ENCODE measurements at regions not wholly inside any gene's neighbourhood (a gene's known extent, or its start where the extent isn't known, plus 50 kb on each side); places are given as distances from the start of the nearest gene placed in this dataset.

DNA sequence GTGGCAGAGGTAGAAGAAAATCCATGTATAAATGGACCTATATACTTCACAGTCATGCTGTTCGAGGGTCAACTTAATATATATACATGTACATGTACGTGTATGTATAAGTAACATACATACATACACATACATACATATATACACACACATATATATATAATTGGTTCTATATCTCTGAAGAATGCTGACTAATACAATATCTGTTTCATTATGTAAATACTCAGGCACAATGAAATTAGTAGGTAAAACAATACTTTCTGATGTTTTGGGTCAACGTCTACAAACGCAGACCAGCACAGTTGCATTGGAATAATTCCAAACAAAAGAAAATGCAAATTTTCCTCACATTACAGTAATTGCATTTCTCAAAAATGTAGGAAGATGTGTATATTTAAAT is 202.7 kb upstream of the DAAM1 start (continued):
- TF ChIP-seq, protein P1, sequence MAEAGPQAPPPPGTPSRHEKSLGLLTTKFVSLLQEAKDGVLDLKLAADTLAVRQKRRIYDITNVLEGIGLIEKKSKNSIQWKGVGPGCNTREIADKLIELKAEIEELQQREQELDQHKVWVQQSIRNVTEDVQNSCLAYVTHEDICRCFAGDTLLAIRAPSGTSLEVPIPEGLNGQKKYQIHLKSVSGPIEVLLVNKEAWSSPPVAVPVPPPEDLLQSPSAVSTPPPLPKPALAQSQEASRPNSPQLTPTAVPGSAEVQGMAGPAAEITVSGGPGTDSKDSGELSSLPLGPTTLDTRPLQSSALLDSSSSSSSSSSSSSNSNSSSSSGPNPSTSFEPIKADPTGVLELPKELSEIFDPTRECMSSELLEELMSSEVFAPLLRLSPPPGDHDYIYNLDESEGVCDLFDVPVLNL (IDR thresholded peaks at IDR 0.05; ENCODE audit: low read depth, low read length): no peak
- no peak for TF ChIP-seq NFYB (IDR thresholded peaks at IDR 0.05; ENCODE audit: insufficient read depth, low read depth, low read length)
- TF ChIP-seq HDAC2 (IDR thresholded peaks at IDR 0.05): no peak
- no peak for TF ChIP-seq FOS (IDR thresholded peaks at IDR 0.05; ENCODE audit: borderline replicate concordance, extremely low read depth, insufficient read length)
- TF ChIP-seq TCF3 (IDR thresholded peaks at IDR 0.05; ENCODE audit: borderline replicate concordance, insufficient read depth, low read depth, low read length): no peak
- no peak for TF ChIP-seq CEBPB (IDR thresholded peaks at IDR 0.05; ENCODE audit: borderline replicate concordance in 1 of 2, low read depth in 2 of 2, low read length in 2 of 2)

DNA sequence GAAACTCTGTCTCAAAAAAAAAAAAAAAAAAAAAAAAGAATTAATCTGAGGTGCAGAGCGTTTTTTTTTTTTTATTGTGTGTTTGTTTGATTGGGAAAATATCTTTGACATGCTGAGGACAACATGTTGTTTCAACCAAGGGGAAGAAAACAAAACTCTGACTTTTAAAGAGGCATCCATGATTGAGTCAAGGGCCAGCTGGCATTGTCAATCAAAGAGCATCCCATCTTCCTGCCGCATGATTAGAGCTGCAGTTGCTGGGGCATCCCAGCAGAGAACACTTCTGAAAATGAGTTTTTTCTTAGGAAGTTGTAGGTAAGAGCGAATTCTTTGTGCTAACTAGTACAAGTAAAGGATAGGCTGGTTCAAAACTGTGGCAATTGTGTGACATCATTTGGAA is 200.9 kb upstream of the DAAM1 start:
- Histone ChIP-seq H3K36me3 (ENCODE audit: control insufficient read depth in 2 of 2, insufficient read depth in 2 of 2, low read length in 1 of 2) (no peaks in the 10 kb centered on the region), H3K79me2 (ENCODE audit: control insufficient read depth, insufficient read depth, low read length) (no peaks in the 10 kb centered on the region), H3K4me2 (ENCODE audit: control insufficient read depth, insufficient read depth) (no peak overlapping the region), H3K27ac (ENCODE audit: control insufficient read depth, insufficient read depth) (no peak overlapping the region), H3K27me3 (replicated peaks in 1 of 2; ENCODE audit: control insufficient read depth in 2 of 2, insufficient read depth in 2 of 2, low read length in 1 of 2) (no peaks in the 10 kb centered on the region), H3K4me3 (no peak overlapping the region), H4K20me1 (ENCODE audit: control insufficient read depth, insufficient read depth) (no peaks in the 10 kb centered on the region), H3K9ac (ENCODE audit: control insufficient read depth, insufficient read depth, low read length) (no peak overlapping the region), H2AFZ (ENCODE audit: control insufficient read depth, low read depth, low read length) (no peak overlapping the region), H3K4me1 (ENCODE audit: control insufficient read depth, insufficient read depth, low read length) (no peaks in the 10 kb centered on the region), H3K9me3 (replicated peaks; ENCODE audit: control insufficient read depth, insufficient read depth, low read length) (no peaks in the 10 kb centered on the region; the same call in 2 of the 3 replicates)
- DNase-seq (ENCODE audit: low read depth, low spot score) (no peak), ATAC-seq (no peak), FAIRE-seq (no peak)
- ChIA-PET SMC1A (ENCODE audit: uncharacterized antibody, unreplicated experiment) (interaction anchor here (0.7 to 1.4 kb wide), 3 partner anchors 17 to 336 kb away, joined by 3 read pairs; no protein-coding TSS in a partner anchor), RAD21 (ENCODE audit: unreplicated experiment) (interaction anchor here (1.5 kb wide), 1 partner anchor 486 kb away, joined by 3 read pairs; no protein-coding TSS in a partner anchor), CTCF (no interaction called here), POLR2A (interaction anchor here (0.7 kb wide), 1 partner anchor 18 kb away, joined by 6 read pairs; no protein-coding TSS in a partner anchor)
- no TSS peak for BruUV-seq (replicated peaks)
- TF ChIP-seq GATAD2B (conservative IDR thresholded peaks at IDR 0.05; ENCODE audit: low read depth): no peak
- TF ChIP-seq, protein P2, sequence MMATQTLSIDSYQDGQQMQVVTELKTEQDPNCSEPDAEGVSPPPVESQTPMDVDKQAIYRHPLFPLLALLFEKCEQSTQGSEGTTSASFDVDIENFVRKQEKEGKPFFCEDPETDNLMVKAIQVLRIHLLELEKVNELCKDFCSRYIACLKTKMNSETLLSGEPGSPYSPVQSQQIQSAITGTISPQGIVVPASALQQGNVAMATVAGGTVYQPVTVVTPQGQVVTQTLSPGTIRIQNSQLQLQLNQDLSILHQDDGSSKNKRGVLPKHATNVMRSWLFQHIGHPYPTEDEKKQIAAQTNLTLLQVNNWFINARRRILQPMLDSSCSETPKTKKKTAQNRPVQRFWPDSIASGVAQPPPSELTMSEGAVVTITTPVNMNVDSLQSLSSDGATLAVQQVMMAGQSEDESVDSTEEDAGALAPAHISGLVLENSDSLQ (IDR thresholded peaks at IDR 0.05): no peak
- no peak for TF ChIP-seq POLR2AphosphoS5 (IDR thresholded peaks at IDR 0.05; ENCODE audit: low read length)
- TF ChIP-seq CHD1 (IDR thresholded peaks at IDR 0.05; ENCODE audit: low read depth, low read length): no peak
- TF ChIP-seq BHLHE40 (IDR thresholded peaks at IDR 0.05; ENCODE audit: borderline replicate concordance in 1 of 2, low read depth in 2 of 2, low read length in 1 of 2): no peak
- TF ChIP-seq KAT2A (conservative IDR thresholded peaks at IDR 0.05; ENCODE audit: control insufficient read depth, low read depth, low read length): no peak
- no peak for TF ChIP-seq DPF2 (IDR thresholded peaks at IDR 0.05)
- intact Hi-C loops (cut with micrococcal nuclease; ENCODE audit: unreplicated experiment) (no loop called here), in situ Hi-C loops (cut with MboI) (no loop called here)
- WGBS (ENCODE audit: insufficient coverage, insufficient replicate concordance, low lambda C conversion rate, missing lambda C conversion rate): 33% methylated on average over 3 of the region's 3 CpGs

All from GM12878 (cell line).